Astrocyte (in vitro differentiated cells and primary cell): ENCODE measurements at regions not wholly inside any gene's neighbourhood (a gene's known extent, or its start where the extent isn't known, plus 50 kb on each side); places are given as distances from the start of the nearest gene placed in this dataset.

Source experiments
- EZH2 ChIP-seq: IDR thresholded peaks from 2 replicates; pipeline ENCODE4 v1.6.1; 2012; ENCODE audit warnings: mild to moderate bottlenecking, low read length, inconsistent platforms; ENCODE audit not compliant: insufficient read depth
- TF ChIP-seq, protein P1 (sequence below): IDR thresholded peaks from 2 replicates; pipeline ENCODE4 v1.5.1; 2011; ENCODE audit warnings: low read depth, mild to moderate bottlenecking, inconsistent platforms, low read length, moderate library complexity; ENCODE audit not compliant: insufficient read depth

DNA sequence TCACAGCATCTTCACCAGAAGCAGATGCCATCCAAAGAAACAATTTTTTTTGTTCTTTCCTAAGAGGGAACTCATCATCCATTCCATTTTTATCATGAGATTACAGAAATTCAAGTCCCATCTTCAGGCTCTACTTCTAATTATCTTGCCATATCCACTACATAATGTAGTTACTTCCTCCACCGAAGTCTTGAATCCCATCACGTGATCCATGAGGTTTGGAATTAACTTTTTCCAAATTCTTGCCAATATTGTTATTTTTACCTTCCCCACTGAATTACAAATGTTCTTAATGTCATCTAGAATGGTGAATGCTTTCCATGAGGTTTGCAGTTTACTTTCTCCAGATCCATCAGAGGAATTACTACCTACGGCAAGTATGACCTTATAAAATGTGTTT lies 1014.7 kb upstream of the LRRN3 start:
- TF ChIP-seq, protein P1, sequence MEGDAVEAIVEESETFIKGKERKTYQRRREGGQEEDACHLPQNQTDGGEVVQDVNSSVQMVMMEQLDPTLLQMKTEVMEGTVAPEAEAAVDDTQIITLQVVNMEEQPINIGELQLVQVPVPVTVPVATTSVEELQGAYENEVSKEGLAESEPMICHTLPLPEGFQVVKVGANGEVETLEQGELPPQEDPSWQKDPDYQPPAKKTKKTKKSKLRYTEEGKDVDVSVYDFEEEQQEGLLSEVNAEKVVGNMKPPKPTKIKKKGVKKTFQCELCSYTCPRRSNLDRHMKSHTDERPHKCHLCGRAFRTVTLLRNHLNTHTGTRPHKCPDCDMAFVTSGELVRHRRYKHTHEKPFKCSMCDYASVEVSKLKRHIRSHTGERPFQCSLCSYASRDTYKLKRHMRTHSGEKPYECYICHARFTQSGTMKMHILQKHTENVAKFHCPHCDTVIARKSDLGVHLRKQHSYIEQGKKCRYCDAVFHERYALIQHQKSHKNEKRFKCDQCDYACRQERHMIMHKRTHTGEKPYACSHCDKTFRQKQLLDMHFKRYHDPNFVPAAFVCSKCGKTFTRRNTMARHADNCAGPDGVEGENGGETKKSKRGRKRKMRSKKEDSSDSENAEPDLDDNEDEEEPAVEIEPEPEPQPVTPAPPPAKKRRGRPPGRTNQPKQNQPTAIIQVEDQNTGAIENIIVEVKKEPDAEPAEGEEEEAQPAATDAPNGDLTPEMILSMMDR: no peak
- no peak for TF ChIP-seq EZH2
